Anterior cingulate cortex (tissue), 58 donors: ENCODE measurements at regions not wholly inside any gene's neighbourhood (a gene's known extent, or its start where the extent isn't known, plus 50 kb on each side); places are given as distances from the start of the nearest gene placed in this dataset.
A peak's percentile ranks its signal among the peaks of the same experiment; 100 is the strongest.

Experiments used
- DNase-seq, 58 donors: peaks; one replicate each; lab custom pipeline; 2025; lab: John Stamatoyannopoulos, UW

- no peak for DNase-seq
Measured at GRCh38 chr12:28811457-28811856, 337.6 kb upstream of the FAR2 start.

GRCh38 chr12:28814246-28814645 lies 334.8 kb upstream of the FAR2 start:
- DNase-seq = no peak

GRCh38 chr12:28817524-28817923 lies 331.6 kb upstream of the FAR2 start:
- no peak for DNase-seq

GRCh38 chr12:28824193-28824846 lies 324.8 kb upstream of the FAR2 start:
- DNase-seq = no peak

- DNase-seq = no peak
Measured at GRCh38 chr12:28824849-28825248, 324.2 kb upstream of the FAR2 start.

- no peak for DNase-seq
Measured at GRCh38 chr12:28826766-28827165, 322.3 kb upstream of the FAR2 start.

- DNase-seq = no peak
Measured at GRCh38 chr12:28827861-28828260, 321.2 kb upstream of the FAR2 start.

- no peak for DNase-seq
Measured at GRCh38 chr12:28828318-28828717, 320.8 kb upstream of the FAR2 start.

GRCh38 chr12:28830491-28830890 lies 318.6 kb upstream of the FAR2 start:
- DNase-seq = no peak

- DNase-seq = no peak
Measured at GRCh38 chr12:28844718-28845117, 304.4 kb upstream of the FAR2 start.

- DNase-seq = no peak
Measured at GRCh38 chr12:28851781-28852180, 297.3 kb upstream of the FAR2 start.

GRCh38 chr12:28855761-28856310 lies 293.2 kb upstream of the FAR2 start:
- DNase-seq = no peak

GRCh38 chr12:28857369-28857768 lies 291.7 kb upstream of the FAR2 start:
- no peak for DNase-seq

GRCh38 chr12:28859551-28859950 lies 289.5 kb upstream of the FAR2 start:
- no peak for DNase-seq

GRCh38 chr12:28865776-28866175 lies 283.3 kb upstream of the FAR2 start:
- DNase-seq = no peak

- DNase-seq = no peak
Measured at GRCh38 chr12:28866296-28866695, 282.8 kb upstream of the FAR2 start.

- peak in 6 of 58 donors; percentile 2 to 14 (median 6) for DNase-seq
Measured at GRCh38 chr12:28866715-28867503, 282.2 kb upstream of the FAR2 start.

GRCh38 chr12:28868414-28868813 lies 280.7 kb upstream of the FAR2 start:
- DNase-seq = no peak

- DNase-seq = peak in 4 of 58 donors; percentile 1 to 56 (median 9)
Measured at GRCh38 chr12:28869197-28869596, 279.9 kb upstream of the FAR2 start.

- DNase-seq = no peak
Measured at GRCh38 chr12:28870839-28871440, 278.1 kb upstream of the FAR2 start.

- DNase-seq = peak in 28 of 58 donors; percentile 1 to 47 (median 14)
Measured at GRCh38 chr12:28872654-28873268, 276.3 kb upstream of the FAR2 start.
